SK-N-SH (cell line): ENCODE measurements at regions not wholly inside any gene's neighbourhood (a gene's known extent, or its start where the extent isn't known, plus 50 kb on each side); places are given as distances from the start of the nearest gene placed in this dataset.

ENCODE experiments used
- CTCF ChIA-PET: fragments of 300-600, 350-600 bp; formaldehyde crosslinking; extraction: SDS; loops from one replicate; lab custom pipeline; 2021; lab: Yijun Ruan, JAX
- POLR2A ChIA-PET: fragments of 350-600 bp; sonication (Branson Sonifier 250); formaldehyde crosslinking; extraction: SDS; loops from one replicate; lab custom pipeline; 2020; ENCODE audit warnings: antibody characterized with exemption, inconsistent platforms; lab: Yijun Ruan, JAX
- DNase-seq: peaks from one replicate; pipeline ENCODE4 v3.0.0; 2012
- H2AFZ ChIP-seq: fragments of 200-600 bp; sonication (generic); 2 replicates; pipeline ENCODE4 v1.8.1; 2016; ENCODE audit warnings: antibody characterized with exemption, mild to moderate bottlenecking, low read depth
- H3F3A ChIP-seq: fragments of 200-600 bp; sonication (generic); replicated peaks from 2 replicates; pipeline ENCODE3; 2016; ENCODE audit warnings: antibody characterized with exemption, mild to moderate bottlenecking; ENCODE audit not compliant: insufficient read depth
- H3K27ac ChIP-seq, 2 experiments: fragments of 200-500 bp in 1 of 2; fragments of 200-600 bp in 1 of 2; sonication (Bioruptor generic) in 1 of 2; sonication (generic), shearing (Covaris generic) in 1 of 2; 2 replicates each; pipeline versions ENCODE4 v1.5.1 to v1.6.1; 2014 to 2016; ENCODE audit warnings: low read depth in 2 of 2, inconsistent platforms in 1 of 2, low read length in 1 of 2, mild to moderate bottlenecking in 1 of 2, mixed read lengths in 1 of 2
- H3K27me3 ChIP-seq: fragments of 200-600 bp; sonication (generic), shearing (Covaris generic); 2 replicates; pipeline ENCODE4 v1.6.1; 2016; ENCODE audit warnings: mixed run types; ENCODE audit not compliant: insufficient read depth
- H3K36me3 ChIP-seq, 2 experiments: fragments of 200-500 bp in 1 of 2; fragments of 200-600 bp in 1 of 2; sonication (Bioruptor generic) in 1 of 2; sonication (generic) in 1 of 2; replicated peaks in 1 of 2; 2 replicates each; pipeline versions ENCODE3 to v1.5.1; 2014 to 2016; ENCODE audit warnings: low read length in 1 of 2, mild to moderate bottlenecking in 1 of 2; ENCODE audit not compliant: insufficient read depth in 2 of 2, control insufficient read depth in 1 of 2
- H3K4me1 ChIP-seq, 2 experiments: fragments of 200-500 bp in 1 of 2; fragments of 200-600 bp in 1 of 2; sonication (Bioruptor generic) in 1 of 2; sonication (generic), shearing (Covaris generic) in 1 of 2; 2 replicates each; pipeline versions ENCODE4 v1.5.1 to v1.6.1; 2014 to 2016; ENCODE audit warnings: low read depth in 1 of 2, low read length in 1 of 2, mixed run types in 1 of 2; ENCODE audit not compliant: insufficient read depth in 2 of 2, control insufficient read depth in 1 of 2
- H3K4me2 ChIP-seq: fragments of 200-600 bp; sonication (generic), shearing (Covaris generic); 2 replicates; pipeline ENCODE4 v1.6.1; 2017; ENCODE audit warnings: mixed run types
- H3K4me3 ChIP-seq, 2 experiments: fragments of 200-500 bp in 1 of 2; fragments of 200-600 bp in 1 of 2; sonication (Bioruptor generic) in 1 of 2; sonication (generic), shearing (Covaris generic) in 1 of 2; 2 replicates each; pipeline versions ENCODE4 v1.5.1 to v1.8.1; 2014 to 2016; ENCODE audit warnings: low read depth in 2 of 2, inconsistent platforms in 1 of 2, low read length in 1 of 2, mild to moderate bottlenecking in 1 of 2, mixed read lengths in 1 of 2, moderate library complexity in 1 of 2
- H3K79me2 ChIP-seq: fragments of 200-600 bp; sonication (generic); 2 replicates; pipeline ENCODE4 v1.8.1; 2017; ENCODE audit warnings: mild to moderate bottlenecking; ENCODE audit not compliant: insufficient read depth
- H3K9ac ChIP-seq: fragments of 200-600 bp; sonication (generic); 2 replicates; pipeline ENCODE4 v1.6.1; 2017; ENCODE audit warnings: mixed run types
- H3K9me2 ChIP-seq: fragments of 200-600 bp; sonication (generic); 2 replicates; pipeline ENCODE4 v1.6.1; 2017; ENCODE audit warnings: mixed run types
- H3K9me3 ChIP-seq: fragments of 200-600 bp; sonication (generic); 2 replicates; pipeline ENCODE4 v1.6.1; 2017; ENCODE audit warnings: mixed run types, mild to moderate bottlenecking, moderate library complexity
- H4K20me1 ChIP-seq: fragments of 200-600 bp; sonication (generic); 2 replicates; pipeline ENCODE4 v1.6.1; 2017; ENCODE audit warnings: mild to moderate bottlenecking, mixed run types; ENCODE audit not compliant: insufficient read depth
- CHD2 ChIP-seq: fragments of 150-350 bp; IDR thresholded peaks from 2 replicates; pipeline ENCODE4 v1.6.1; 2018; ENCODE audit warnings: low read length; ENCODE audit not compliant: partially characterized antibody
- CTCF ChIP-seq: fragments of 200-600 bp; sonication (generic); IDR thresholded peaks from 2 replicates; pipeline ENCODE4 v1.6.1; 2017; ENCODE audit warnings: antibody characterized with exemption, mild to moderate bottlenecking, moderate library complexity
- EP300 ChIP-seq, 2 experiments: IDR thresholded peaks; 2 replicates each; pipeline versions ENCODE4 v1.4.0 to v1.6.1; 2012; ENCODE audit warnings: borderline replicate concordance in 1 of 2, low read depth in 1 of 2, low read length in 1 of 2
- GATA2 ChIP-seq: sonication (generic); formaldehyde crosslinking; IDR thresholded peaks from 2 replicates; pipeline ENCODE4 v1.5.0; 2020; ENCODE audit warnings: mild to moderate bottlenecking, missing genetic modification reagents
- JUND ChIP-seq: IDR thresholded peaks from 2 replicates; pipeline ENCODE4 v1.4.0; 2012
- NFIC ChIP-seq: IDR thresholded peaks from 2 replicates; pipeline ENCODE4 v1.4.0; 2012; ENCODE audit warnings: borderline replicate concordance
- POLR2AphosphoS5 ChIP-seq: IDR thresholded peaks from 2 replicates; pipeline ENCODE4 v1.6.1; 2012; ENCODE audit warnings: low read depth, low read length
- RCOR1 ChIP-seq: fragments of 150-350 bp; IDR thresholded peaks from 2 replicates; pipeline ENCODE4 v1.6.1; 2017; ENCODE audit warnings: antibody characterized with exemption, low read length
- RFX5 ChIP-seq: IDR thresholded peaks from 2 replicates; pipeline ENCODE4 v1.6.1; 2012; ENCODE audit warnings: mild to moderate bottlenecking, improper control_type of control experiment, low read length
- SIN3A ChIP-seq: IDR thresholded peaks from 2 replicates; pipeline ENCODE4 v1.6.1; 2012; ENCODE audit warnings: low read depth, mild to moderate bottlenecking, low read length, moderate library complexity, borderline replicate concordance
- SMC3 ChIP-seq: IDR thresholded peaks from 2 replicates; pipeline ENCODE4 v1.6.1; 2012; ENCODE audit warnings: low read depth, low read length, improper control_type of control experiment
- YY1 ChIP-seq: IDR thresholded peaks from 2 replicates; pipeline ENCODE4 v1.4.0; 2012; ENCODE audit warnings: low read depth, mild to moderate bottlenecking
- WGBS: methylation state at CpG from one replicate; pipeline ENCODE4 v1.1.6; 2017; ENCODE audit warnings: low lambda C conversion rate; 5-methylcytosine and 5-hydroxymethylcytosine counted together
- TF ChIP-seq, protein P1 (sequence below): IDR thresholded peaks from 2 replicates; pipeline ENCODE4; 2012
- TF ChIP-seq, protein P2 (sequence below): IDR thresholded peaks from 2 replicates; pipeline ENCODE4 v1.4.0; 2012; ENCODE audit warnings: low read depth, borderline replicate concordance
- TF ChIP-seq, protein P3 (sequence below): IDR thresholded peaks from 2 replicates; pipeline ENCODE4 v1.4.0; 2012; ENCODE audit warnings: low read depth, borderline replicate concordance

DNA sequence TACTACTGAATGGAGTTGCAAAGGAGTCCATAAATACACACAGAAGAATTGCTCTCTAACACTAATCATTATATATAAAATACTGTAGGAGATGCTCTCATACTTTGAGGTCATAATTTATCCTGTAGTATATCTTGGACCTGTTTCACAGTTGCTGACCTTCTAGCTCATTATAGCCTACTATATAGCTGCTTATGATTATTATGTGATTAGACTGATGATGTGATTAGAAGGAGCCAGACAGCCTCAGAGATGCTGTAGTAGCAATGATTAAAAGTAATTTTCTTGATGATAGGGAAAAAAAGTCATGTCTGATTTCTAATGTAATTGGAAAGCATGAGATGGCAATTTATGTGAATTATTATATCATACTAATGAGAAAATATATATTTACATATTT lies 455.7 kb downstream of the CNTNAP4 start:
- H3K36me3 ChIP-seq = no peaks in the 10 kb centered on the region
- H3K79me2 ChIP-seq = no peaks in the 10 kb centered on the region
- H3K4me3 ChIP-seq = no peak overlapping the region
- H4K20me1 ChIP-seq = no peaks in the 10 kb centered on the region
- H3K27ac ChIP-seq = no peak overlapping the region
- H3K4me2 ChIP-seq = no peak overlapping the region
- H3K27me3 ChIP-seq = no peaks in the 10 kb centered on the region
- POLR2A ChIA-PET = no interaction called here
- CTCF ChIA-PET = interaction anchor here (1.0 to 2.2 kb wide), 3 partner anchors 9 to 439 kb away, joined by 3 to 6 read pairs (median 4); no protein-coding TSS in a partner anchor
- H3K9me3 ChIP-seq = no peaks in the 10 kb centered on the region
- no peak overlapping the region for H3K9ac ChIP-seq
- H3F3A ChIP-seq = no peaks in the 10 kb centered on the region
- DNase-seq = peak; percentile 6
- peaks cover 0 to 3% of the 10 kb centered on the region in 2 experiments; a peak in 2 of 4 replicates for H3K4me1 ChIP-seq
- H3K9me2 ChIP-seq = no peaks in the 10 kb centered on the region
- TF ChIP-seq SMC3 (no peak), NFIC (no peak), RCOR1 (0 out of 2 replicates have a peak, but pooled peaks have one; percentile 10), EP300 (IDR thresholded peaks at IDR 0.05; ENCODE audit: borderline replicate concordance in 1 of 2, low read depth in 1 of 2, low read length in 1 of 2) (peak in 1 of 2 experiments; percentile 5; a peak in 1 of 4 replicates), JUND (no peak), CHD2 (no peak), RFX5 (no peak), SIN3A (no peak), YY1 (no peak), CTCF (no peak)
- no peak overlapping the region for H2AFZ ChIP-seq

GRCh38 chr16:76741623-76742022 lies 449.4 kb upstream of the MON1B start:
- no peak overlapping the region for H3K27ac ChIP-seq
- TF ChIP-seq GATA2 (CRISPR knock-in tag) (no peak), POLR2AphosphoS5 (no peak), CTCF (no peak)
- TF ChIP-seq, protein P1, sequence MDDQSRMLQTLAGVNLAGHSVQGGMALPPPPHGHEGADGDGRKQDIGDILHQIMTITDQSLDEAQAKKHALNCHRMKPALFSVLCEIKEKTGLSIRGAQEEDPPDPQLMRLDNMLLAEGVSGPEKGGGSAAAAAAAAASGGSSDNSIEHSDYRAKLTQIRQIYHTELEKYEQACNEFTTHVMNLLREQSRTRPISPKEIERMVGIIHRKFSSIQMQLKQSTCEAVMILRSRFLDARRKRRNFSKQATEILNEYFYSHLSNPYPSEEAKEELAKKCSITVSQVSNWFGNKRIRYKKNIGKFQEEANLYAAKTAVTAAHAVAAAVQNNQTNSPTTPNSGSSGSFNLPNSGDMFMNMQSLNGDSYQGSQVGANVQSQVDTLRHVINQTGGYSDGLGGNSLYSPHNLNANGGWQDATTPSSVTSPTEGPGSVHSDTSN = no peak
- TF ChIP-seq, protein P2, sequence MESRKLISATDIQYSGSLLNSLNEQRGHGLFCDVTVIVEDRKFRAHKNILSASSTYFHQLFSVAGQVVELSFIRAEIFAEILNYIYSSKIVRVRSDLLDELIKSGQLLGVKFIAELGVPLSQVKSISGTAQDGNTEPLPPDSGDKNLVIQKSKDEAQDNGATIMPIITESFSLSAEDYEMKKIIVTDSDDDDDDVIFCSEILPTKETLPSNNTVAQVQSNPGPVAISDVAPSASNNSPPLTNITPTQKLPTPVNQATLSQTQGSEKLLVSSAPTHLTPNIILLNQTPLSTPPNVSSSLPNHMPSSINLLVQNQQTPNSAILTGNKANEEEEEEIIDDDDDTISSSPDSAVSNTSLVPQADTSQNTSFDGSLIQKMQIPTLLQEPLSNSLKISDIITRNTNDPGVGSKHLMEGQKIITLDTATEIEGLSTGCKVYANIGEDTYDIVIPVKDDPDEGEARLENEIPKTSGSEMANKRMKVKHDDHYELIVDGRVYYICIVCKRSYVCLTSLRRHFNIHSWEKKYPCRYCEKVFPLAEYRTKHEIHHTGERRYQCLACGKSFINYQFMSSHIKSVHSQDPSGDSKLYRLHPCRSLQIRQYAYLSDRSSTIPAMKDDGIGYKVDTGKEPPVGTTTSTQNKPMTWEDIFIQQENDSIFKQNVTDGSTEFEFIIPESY = no peak
- TF ChIP-seq, protein P3, sequence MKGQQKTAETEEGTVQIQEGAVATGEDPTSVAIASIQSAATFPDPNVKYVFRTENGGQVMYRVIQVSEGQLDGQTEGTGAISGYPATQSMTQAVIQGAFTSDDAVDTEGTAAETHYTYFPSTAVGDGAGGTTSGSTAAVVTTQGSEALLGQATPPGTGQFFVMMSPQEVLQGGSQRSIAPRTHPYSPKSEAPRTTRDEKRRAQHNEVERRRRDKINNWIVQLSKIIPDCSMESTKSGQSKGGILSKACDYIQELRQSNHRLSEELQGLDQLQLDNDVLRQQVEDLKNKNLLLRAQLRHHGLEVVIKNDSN = no peak
- no peaks in the 10 kb centered on the region for H3F3A ChIP-seq
- POLR2A ChIA-PET = no interaction called here
- 47% methylated on average over 4 of the region's 4 CpGs for WGBS
- no peaks in the 10 kb centered on the region for H3K4me1 ChIP-seq
- CTCF ChIA-PET = no interaction called here
- H3K9me3 ChIP-seq = no peaks in the 10 kb centered on the region
- H3K36me3 ChIP-seq = no peaks in the 10 kb centered on the region
- DNase-seq = no peak
- H4K20me1 ChIP-seq = no peaks in the 10 kb centered on the region
- no peaks in the 10 kb centered on the region for H3K9me2 ChIP-seq
- no peak overlapping the region for H3K4me2 ChIP-seq
- no peak overlapping the region for H3K9ac ChIP-seq
- no peaks in the 10 kb centered on the region for H3K79me2 ChIP-seq
- no peaks in the 10 kb centered on the region for H3K27me3 ChIP-seq
- no peak overlapping the region for H3K4me3 ChIP-seq
- no peak overlapping the region for H2AFZ ChIP-seq
